Ovary (tissue), 3 donors: ENCODE measurements at regions not wholly inside any gene's neighbourhood (a gene's known extent, or its start where the extent isn't known, plus 50 kb on each side); places are given as distances from the start of the nearest gene placed in this dataset.

ENCODE experiments used
- CTCF ChIP-seq, 3 donors: fragments of 450-650 bp in 2 of 3; fragments of 200-600 bp in 1 of 3; IDR thresholded peaks; one replicate each; pipeline versions ENCODE4 v1.5.1 to v1.8.0; 2016 to 2022; ENCODE audit warnings: antibody characterized with exemption in 3 of 3, mild to moderate bottlenecking in 1 of 3
- EP300 ChIP-seq: sonication (generic); formaldehyde crosslinking; IDR thresholded peaks from one replicate; pipeline ENCODE4 v1.6.1; 2017; ENCODE audit warnings: antibody characterized with exemption
- POLR2A ChIP-seq: fragments of 450-650 bp; IDR thresholded peaks from one replicate; pipeline ENCODE4 v1.6.1; 2017; ENCODE audit warnings: antibody characterized with exemption, mild to moderate bottlenecking, moderate library complexity
- donor health status: DM: no; HTN: no; CAD: no.

GRCh38 chr3:153038779-153039178 is 123.2 kb upstream of the RAP2B start:
- no peak for TF ChIP-seq CTCF (IDR thresholded peaks at IDR 0.05)
- no peak for TF ChIP-seq POLR2A
- TF ChIP-seq EP300: no peak
